ENCODE measurements at regions not wholly inside any gene's neighbourhood (a gene's known extent, or its start where the extent isn't known, plus 50 kb on each side); places are given as distances from the start of the nearest gene placed in this dataset.
"Not testable (repeated sequence)": the region's sequence is repeated elsewhere in the genome, so short reads cannot be mapped to it uniquely, and the experiment has no call there.

- no peak for TF ChIP-seq OSR1 (CRISPR knock-in tag; IDR thresholded peaks at IDR 0.05)
- no peak for TF ChIP-seq PPARA (CRISPR knock-in tag; IDR thresholded peaks at IDR 0.05; ENCODE audit: borderline replicate concordance)
- no peak for TF ChIP-seq RARB (CRISPR knock-in tag; IDR thresholded peaks at IDR 0.05)
- no peak for TF ChIP-seq ZNF8 (CRISPR knock-in tag; IDR thresholded peaks at IDR 0.05)
- TF ChIP-seq ESRRG (CRISPR knock-in tag; IDR thresholded peaks at IDR 0.05): no peak
- no peak for TF ChIP-seq ZC3H10 (CRISPR knock-in tag; IDR thresholded peaks at IDR 0.05)
- no peak for TF ChIP-seq CSRNP3 (CRISPR knock-in tag; IDR thresholded peaks at IDR 0.05)
- TF ChIP-seq ZNF565 (CRISPR knock-in tag; conservative IDR thresholded peaks at IDR 0.05; ENCODE audit: low read depth): no peak
- no peak for TF ChIP-seq ZNF70 (CRISPR knock-in tag; IDR thresholded peaks at IDR 0.05)
- no peak for ATAC-seq
These were observed 429.8 kb upstream of the C1orf87 start for GRCh38 chr1:60503266-60503925.

- TF ChIP-seq ESRRG (CRISPR knock-in tag; IDR thresholded peaks at IDR 0.05) (no peak), ZC3H10 (CRISPR knock-in tag; IDR thresholded peaks at IDR 0.05) (no peak), ZFP3 (CRISPR knock-in tag; IDR thresholded peaks at IDR 0.05) (no peak), SNAI2 (CRISPR knock-in tag; IDR thresholded peaks at IDR 0.05) (no peak), ZFP30 (CRISPR knock-in tag; IDR thresholded peaks at IDR 0.05) (no peak), GLIS3 (CRISPR knock-in tag; IDR thresholded peaks at IDR 0.05) (no peak), ZNF565 (CRISPR knock-in tag; conservative IDR thresholded peaks at IDR 0.05; ENCODE audit: low read depth) (no peak), ZNF8 (CRISPR knock-in tag; IDR thresholded peaks at IDR 0.05) (no peak)
- no peak for ATAC-seq
These were observed 428.9 kb upstream of the C1orf87 start for GRCh38 chr1:60502506-60502905.

GRCh38 chr1:60489916-60490480 is 416.4 kb upstream of the C1orf87 start:
- ATAC-seq: not testable (repeated sequence)

- TF ChIP-seq ZNF70 (CRISPR knock-in tag; IDR thresholded peaks at IDR 0.05) (no peak), ZFP30 (CRISPR knock-in tag; IDR thresholded peaks at IDR 0.05) (no peak), PATZ1 (CRISPR knock-in tag; IDR thresholded peaks at IDR 0.05; ENCODE audit: borderline replicate concordance) (no peak), TOX (CRISPR knock-in tag; IDR thresholded peaks at IDR 0.05; ENCODE audit: borderline replicate concordance) (no peak), ZNF565 (CRISPR knock-in tag; conservative IDR thresholded peaks at IDR 0.05; ENCODE audit: low read depth) (no peak), CREB5 (CRISPR knock-in tag; IDR thresholded peaks at IDR 0.05; ENCODE audit: low read depth) (no peak), ISL1 (CRISPR knock-in tag; IDR thresholded peaks at IDR 0.05) (no peak), TCF4 (CRISPR knock-in tag; IDR thresholded peaks at IDR 0.05; ENCODE audit: borderline replicate concordance) (no peak), PPARA (CRISPR knock-in tag; IDR thresholded peaks at IDR 0.05; ENCODE audit: borderline replicate concordance) (no peak), GLIS3 (CRISPR knock-in tag; IDR thresholded peaks at IDR 0.05) (no peak), OSR1 (CRISPR knock-in tag; IDR thresholded peaks at IDR 0.05) (no peak), ARNTL (CRISPR knock-in tag; IDR thresholded peaks at IDR 0.05; ENCODE audit: borderline replicate concordance, low read depth) (no peak), ZC3H10 (CRISPR knock-in tag; IDR thresholded peaks at IDR 0.05) (no peak), TSHZ2 (CRISPR knock-in tag; IDR thresholded peaks at IDR 0.05) (no peak), RARB (CRISPR knock-in tag; IDR thresholded peaks at IDR 0.05) (no peak), SNAI2 (CRISPR knock-in tag; IDR thresholded peaks at IDR 0.05) (no peak), CSRNP3 (CRISPR knock-in tag; IDR thresholded peaks at IDR 0.05) (no peak), POU6F1 (CRISPR knock-in tag; IDR thresholded peaks at IDR 0.05; ENCODE audit: borderline replicate concordance, low read depth) (no peak)
- no peak for ATAC-seq
These were observed 415.3 kb upstream of the C1orf87 start for GRCh38 chr1:60488847-60489246.
